Stomach smooth muscle (tissue), 2 donors: ENCODE measurements at regions not wholly inside any gene's neighbourhood (a gene's known extent, or its start where the extent isn't known, plus 50 kb on each side); places are given as distances from the start of the nearest gene placed in this dataset.
A peak's percentile ranks its signal among the peaks of the same experiment; 100 is the strongest.

ENCODE experiments used
- H3K27ac ChIP-seq: one replicate; pipeline ENCODE4 v1.7.0; 2013; ENCODE audit warnings: mild to moderate bottlenecking, low read length, inconsistent platforms
- H3K27me3 ChIP-seq, 2 donors: one replicate each; pipeline ENCODE4 v1.7.0; 2013; ENCODE audit warnings: low read length in 2 of 2; ENCODE audit not compliant: insufficient read depth in 2 of 2, control insufficient read depth in 1 of 2
- H3K36me3 ChIP-seq, 2 donors: one replicate each; pipeline ENCODE4 v1.7.0; 2013; ENCODE audit warnings: low read length in 2 of 2; ENCODE audit not compliant: control insufficient read depth in 2 of 2, insufficient read depth in 2 of 2
- H3K4me1 ChIP-seq: one replicate; pipeline ENCODE4 v1.7.0; 2013; ENCODE audit warnings: low read length; ENCODE audit not compliant: control insufficient read depth, insufficient read depth
- H3K4me3 ChIP-seq, 2 donors: one replicate each; pipeline ENCODE4 v1.7.0; 2013; ENCODE audit warnings: low read length in 2 of 2
- H3K9ac ChIP-seq, 2 donors: one replicate each; pipeline ENCODE4 v1.7.0; 2013; ENCODE audit warnings: low read length in 2 of 2, mild to moderate bottlenecking in 1 of 2
- H3K9me3 ChIP-seq, 2 donors: one replicate each; pipeline ENCODE4 v1.7.0; 2013; ENCODE audit warnings: low read length in 2 of 2; ENCODE audit not compliant: control insufficient read depth in 2 of 2
- donor health status: healthy.
- donor health status: Pancreatic carcinoma.

DNA sequence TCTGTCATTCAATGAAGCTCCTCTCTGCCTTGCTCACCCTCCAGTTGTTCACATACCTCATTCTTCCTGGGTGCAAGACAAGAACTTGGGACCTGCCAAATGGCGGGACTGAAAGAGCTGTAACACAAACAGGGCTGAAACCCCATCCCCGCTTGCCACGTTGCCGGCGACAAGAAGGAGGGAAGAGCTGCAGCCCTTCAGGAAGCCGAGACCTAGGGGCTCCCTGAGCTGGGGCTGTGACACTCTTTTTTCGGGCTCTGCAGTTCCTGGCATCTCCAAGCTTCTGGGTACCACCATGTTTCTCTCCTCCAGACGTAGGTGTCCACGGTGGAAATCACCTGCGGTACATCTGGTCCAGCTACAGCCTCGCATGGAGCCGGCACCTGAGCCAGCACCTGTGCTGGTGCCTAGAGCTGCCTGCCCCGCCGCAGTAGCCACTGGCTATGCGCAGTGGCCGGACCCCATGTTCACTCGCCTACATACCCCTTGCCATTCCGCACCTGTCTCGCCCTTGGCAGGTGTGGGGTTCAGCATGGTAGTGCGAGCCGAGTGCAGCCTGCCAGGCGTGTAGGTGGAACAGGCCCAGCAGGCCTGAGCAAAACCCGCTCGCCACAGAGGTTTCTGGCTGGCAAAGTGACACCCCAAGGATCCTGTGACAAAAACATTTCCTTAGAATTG, 367.0 kb upstream of the NEGR1 start:
- no peaks in the 10 kb centered on the region for H3K36me3 ChIP-seq
- no peaks in the 10 kb centered on the region for H3K4me1 ChIP-seq
- no peak overlapping the region for H3K27ac ChIP-seq
- H3K27me3 ChIP-seq: no peaks in the 10 kb centered on the region
- H3K9ac ChIP-seq: no peak overlapping the region
- H3K9me3 ChIP-seq: no peaks in the 10 kb centered on the region
- H3K4me3 ChIP-seq: no peak overlapping the region

DNA sequence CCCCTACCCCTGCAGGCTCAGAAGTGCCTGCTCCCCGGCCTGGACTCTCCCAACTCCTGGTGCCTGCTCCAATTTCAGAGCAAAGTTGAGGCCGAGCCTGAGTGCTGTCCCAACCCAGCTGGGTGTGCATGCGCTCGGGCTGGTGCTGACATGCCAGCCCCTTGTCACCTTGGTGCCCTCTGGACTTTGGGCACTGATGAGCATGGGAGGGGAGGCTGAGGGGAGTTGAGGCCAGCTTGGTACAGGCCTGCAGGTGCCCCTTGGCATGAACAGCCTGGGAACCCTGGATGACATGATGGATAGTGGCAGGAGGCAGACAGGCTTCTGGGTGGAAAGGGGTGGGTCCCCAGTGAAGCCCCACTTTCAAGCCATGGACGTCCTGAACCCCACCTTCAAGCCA, 366.1 kb upstream of the NEGR1 start:
- no peaks in the 10 kb centered on the region for H3K27me3 ChIP-seq

DNA sequence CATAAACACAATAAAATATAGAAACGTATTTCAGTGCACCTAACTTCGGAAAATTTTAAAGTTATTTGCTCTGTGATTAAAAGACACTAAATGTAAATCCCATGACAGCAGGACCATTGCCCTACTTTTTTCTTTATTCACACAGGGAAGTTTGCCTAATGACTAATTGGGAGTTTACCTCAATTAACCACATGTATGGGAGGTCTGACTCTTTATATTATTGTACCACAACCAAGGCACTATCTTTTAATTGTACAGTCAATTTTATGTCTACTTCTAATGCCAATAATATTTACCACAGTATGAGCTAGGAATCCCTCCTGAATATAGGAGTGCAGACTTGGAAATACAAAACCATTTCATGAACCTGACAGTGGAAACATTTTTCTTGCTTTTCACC, 360.8 kb upstream of the NEGR1 start:
- no peaks in the 10 kb centered on the region for H3K27me3 ChIP-seq
- H3K36me3 ChIP-seq: no peaks in the 10 kb centered on the region
- H3K9ac ChIP-seq: no peak overlapping the region
- H3K4me3 ChIP-seq: no peak overlapping the region
- no peaks in the 10 kb centered on the region for H3K9me3 ChIP-seq
- no peaks in the 10 kb centered on the region for H3K4me1 ChIP-seq
- H3K27ac ChIP-seq: no peak overlapping the region

More for the DNA sequence above, 366.1 kb upstream of the NEGR1 start:
- H3K27ac ChIP-seq: no peak overlapping the region
- no peak overlapping the region for H3K4me3 ChIP-seq
- no peaks in the 10 kb centered on the region for H3K36me3 ChIP-seq
- H3K9ac ChIP-seq: no peak overlapping the region
- no peaks in the 10 kb centered on the region for H3K4me1 ChIP-seq
- H3K9me3 ChIP-seq: no peaks in the 10 kb centered on the region

DNA sequence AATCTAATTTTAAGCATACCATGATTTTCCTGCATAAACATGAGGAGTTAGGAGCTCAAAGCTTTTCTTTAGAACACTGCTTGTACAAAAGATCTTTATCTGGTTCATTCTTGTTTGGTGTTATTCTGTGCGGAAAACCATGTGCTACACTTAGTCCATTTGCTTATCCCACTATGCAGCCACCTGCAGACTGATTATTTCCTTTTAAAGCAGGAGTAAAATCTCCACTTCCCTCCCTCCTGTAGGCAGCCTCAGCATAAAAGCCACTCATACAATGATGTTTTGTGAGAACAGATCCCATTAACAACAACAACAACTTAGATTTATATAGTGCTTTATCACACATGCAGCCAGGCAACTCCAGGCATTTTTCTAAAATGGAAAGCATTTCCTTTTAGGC, 355.3 kb upstream of the NEGR1 start:
- Histone ChIP-seq H3K36me3 (no peaks in the 10 kb centered on the region), H3K9ac (no peak overlapping the region), H3K27ac (no peak overlapping the region), H3K4me1 (no peaks in the 10 kb centered on the region), H3K4me3 (no peak overlapping the region), H3K9me3 (no peaks in the 10 kb centered on the region), H3K27me3 (no peaks in the 10 kb centered on the region)

DNA sequence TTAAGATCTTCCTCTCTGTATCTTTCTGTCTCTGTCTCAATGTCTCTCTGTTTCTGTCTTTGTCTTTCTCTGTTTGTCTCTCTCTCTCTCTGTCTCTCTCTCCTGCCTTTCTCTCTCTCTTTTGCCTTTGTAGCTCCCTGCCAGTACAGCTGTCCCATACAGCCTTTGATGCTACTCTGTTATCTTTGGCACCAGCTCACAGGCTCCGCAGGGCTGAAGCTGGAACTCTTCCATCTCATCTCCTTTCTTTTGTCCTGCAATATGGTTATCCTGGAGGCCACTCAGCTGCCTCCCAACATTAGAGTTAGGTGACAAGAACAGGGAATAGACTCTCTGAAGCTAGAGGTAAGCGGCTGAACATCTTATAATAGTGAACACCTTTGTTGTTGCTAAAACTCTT, 354.3 kb upstream of the NEGR1 start:
- Histone ChIP-seq H3K4me3 (no peak overlapping the region), H3K36me3 (no peaks in the 10 kb centered on the region), H3K27ac (no peak overlapping the region), H3K27me3 (no peaks in the 10 kb centered on the region), H3K9ac (no peak overlapping the region), H3K4me1 (no peaks in the 10 kb centered on the region), H3K9me3 (no peaks in the 10 kb centered on the region)

DNA sequence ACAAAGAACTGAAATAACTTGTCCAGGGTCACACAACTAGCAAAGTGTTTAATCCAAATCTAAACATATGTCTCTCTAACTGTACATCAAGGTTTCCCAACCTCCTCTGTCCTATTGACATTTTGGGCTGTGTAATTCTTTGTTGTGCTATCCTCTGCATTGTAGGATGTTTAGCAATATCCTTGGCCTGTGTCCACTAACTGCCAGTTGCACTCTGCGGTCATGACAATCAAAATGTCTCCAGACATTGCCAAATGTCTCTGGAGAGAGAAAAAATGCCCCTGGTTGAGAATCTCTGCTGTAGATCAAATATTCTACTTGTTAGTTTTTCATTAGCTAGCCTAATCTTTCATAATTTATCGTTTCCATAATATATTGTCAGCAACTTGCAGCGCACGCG, 353.4 kb upstream of the NEGR1 start:
- Histone ChIP-seq H3K36me3 (no peaks in the 10 kb centered on the region), H3K9me3 (no peaks in the 10 kb centered on the region), H3K27me3 (no peaks in the 10 kb centered on the region), H3K9ac (no peak overlapping the region), H3K4me1 (no peaks in the 10 kb centered on the region), H3K4me3 (no peak overlapping the region), H3K27ac (no peak overlapping the region)

DNA sequence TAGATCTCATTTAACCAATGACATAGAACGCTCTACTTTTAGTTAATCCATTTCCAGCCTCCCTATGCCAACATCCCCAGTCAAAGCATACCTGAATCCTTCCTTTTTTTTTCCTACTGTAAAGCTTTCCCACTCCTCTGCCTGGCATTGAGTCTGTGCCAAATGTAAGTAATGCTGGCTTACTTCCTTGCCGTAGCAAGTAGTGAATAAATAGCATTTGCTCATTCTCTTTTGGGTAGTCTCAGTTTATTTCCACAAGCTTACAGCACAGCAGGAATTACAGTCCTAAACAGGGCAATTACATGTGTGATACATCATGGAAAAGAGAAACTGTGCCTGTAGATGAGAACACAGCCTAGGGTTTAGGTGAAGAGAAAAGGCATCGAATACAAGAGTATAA, 352.6 kb upstream of the NEGR1 start:
- Histone ChIP-seq H3K9ac (no peak overlapping the region), H3K4me3 (no peak overlapping the region), H3K27me3 (no peaks in the 10 kb centered on the region), H3K4me1 (no peaks in the 10 kb centered on the region), H3K27ac (no peak overlapping the region), H3K36me3 (no peaks in the 10 kb centered on the region), H3K9me3 (no peaks in the 10 kb centered on the region)

DNA sequence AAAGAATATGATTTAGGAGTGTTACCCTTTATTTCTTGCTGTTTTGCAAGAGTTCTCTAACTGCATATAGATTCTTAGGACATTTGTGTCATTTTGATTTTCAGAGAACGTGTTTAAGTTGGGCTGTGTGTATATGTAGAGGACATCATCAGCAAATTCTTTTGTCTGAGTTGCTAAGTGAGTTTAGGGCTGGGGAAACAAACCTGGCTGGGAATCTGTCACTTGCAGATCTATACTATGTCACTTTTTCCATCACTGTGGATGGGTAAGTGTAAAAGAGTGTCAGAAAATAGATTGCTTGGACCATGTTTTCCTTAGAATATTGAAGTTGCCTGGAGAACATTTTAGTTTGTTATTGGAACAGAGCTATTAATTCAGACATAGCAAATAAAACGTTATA, 349.1 kb upstream of the NEGR1 start:
- H3K9ac ChIP-seq: no peak overlapping the region
- no peak overlapping the region for H3K4me3 ChIP-seq
- H3K4me1 ChIP-seq: no peaks in the 10 kb centered on the region

DNA sequence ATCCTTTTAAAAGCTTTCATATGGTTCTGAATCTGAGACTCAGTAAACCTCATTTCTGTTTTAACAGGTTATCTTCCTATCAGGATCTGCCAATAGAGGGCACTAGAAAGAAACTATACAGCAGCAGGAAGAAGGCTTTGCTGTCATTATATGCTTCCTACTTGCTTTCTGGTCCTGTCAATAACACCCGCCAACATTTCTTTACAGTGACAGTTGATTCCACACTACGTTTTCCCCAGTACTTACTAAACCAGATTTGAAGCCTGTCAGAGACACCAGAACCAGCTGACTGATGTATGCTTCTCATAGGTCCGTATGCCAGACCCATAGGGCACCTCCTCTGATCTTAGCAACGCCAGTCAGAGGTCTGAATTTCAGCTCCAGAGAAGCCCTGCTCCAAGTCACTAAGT, 341.0 kb upstream of the NEGR1 start:
- Histone ChIP-seq H3K36me3 (no peaks in the 10 kb centered on the region), H3K4me3 (peak overlapping the region in 1 of 2 donors; percentile 48)

More for the DNA sequence above, 349.1 kb upstream of the NEGR1 start:
- Histone ChIP-seq H3K27me3 (no peaks in the 10 kb centered on the region), H3K27ac (no peak overlapping the region), H3K9me3 (no peaks in the 10 kb centered on the region), H3K36me3 (no peaks in the 10 kb centered on the region)

DNA sequence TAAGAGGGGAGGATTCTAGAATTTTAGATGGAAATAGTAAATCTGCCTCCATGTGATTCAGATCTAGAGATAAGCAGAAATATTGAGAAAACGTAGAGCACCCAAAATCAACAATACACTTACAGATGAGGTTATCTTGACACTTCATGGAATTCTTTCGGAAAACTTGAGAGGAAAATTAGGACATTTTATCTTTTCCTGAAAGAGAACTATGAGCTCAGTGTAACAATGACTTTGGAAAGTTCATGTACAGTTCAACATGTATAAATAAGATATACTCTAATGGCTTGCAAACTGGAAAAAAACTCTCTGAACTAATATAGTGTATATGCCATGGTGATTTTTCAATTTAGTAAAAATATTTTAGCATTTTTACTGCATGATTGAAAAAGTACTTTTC, 338.1 kb upstream of the NEGR1 start:
- H3K9ac ChIP-seq: no peak overlapping the region
- no peak overlapping the region for H3K27ac ChIP-seq
- no peaks in the 10 kb centered on the region for H3K4me1 ChIP-seq
- no peaks in the 10 kb centered on the region for H3K9me3 ChIP-seq
- H3K36me3 ChIP-seq: no peaks in the 10 kb centered on the region
- H3K4me3 ChIP-seq: no peak overlapping the region
- no peaks in the 10 kb centered on the region for H3K27me3 ChIP-seq

More for the DNA sequence above, 341.0 kb upstream of the NEGR1 start:
- Histone ChIP-seq H3K9ac (no peak overlapping the region), H3K27ac (no peak overlapping the region), H3K27me3 (no peaks in the 10 kb centered on the region), H3K9me3 (no peaks in the 10 kb centered on the region), H3K4me1 (no peaks in the 10 kb centered on the region)

DNA sequence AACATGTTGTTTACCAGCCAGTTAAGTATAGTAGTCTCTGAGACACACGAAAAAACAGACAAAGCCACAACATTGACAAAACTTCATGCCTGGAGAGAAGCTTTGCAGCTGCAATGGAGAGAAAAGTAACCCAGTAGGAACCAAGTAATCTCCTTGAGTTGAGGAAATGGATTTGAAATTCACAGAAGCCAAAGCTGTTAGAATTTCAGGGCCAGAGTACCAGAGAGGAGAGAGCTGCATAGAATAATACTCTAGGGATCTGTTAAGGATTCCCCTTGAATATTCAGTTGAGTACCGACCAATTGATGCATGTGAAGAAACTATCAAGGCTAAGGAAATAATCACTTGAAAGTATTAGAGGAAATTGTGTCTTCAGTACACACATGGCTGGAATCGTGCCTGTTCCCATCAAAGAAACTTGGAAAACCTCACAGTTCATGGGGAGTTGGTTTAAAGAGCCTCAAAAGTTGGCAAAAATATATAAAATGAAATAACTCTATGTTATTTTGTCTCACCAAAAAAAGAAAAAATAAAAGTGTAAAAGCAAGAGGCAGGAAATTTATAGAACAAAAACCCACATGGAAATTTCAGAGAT, 324.0 kb upstream of the NEGR1 start:
- no peak overlapping the region for H3K4me3 ChIP-seq

More for the DNA sequence above, 324.0 kb upstream of the NEGR1 start:
- H3K9me3 ChIP-seq: no peaks in the 10 kb centered on the region
- no peaks in the 10 kb centered on the region for H3K27me3 ChIP-seq
- no peak overlapping the region for H3K9ac ChIP-seq
- H3K4me1 ChIP-seq: no peaks in the 10 kb centered on the region
- no peak overlapping the region for H3K27ac ChIP-seq
- H3K36me3 ChIP-seq: no peaks in the 10 kb centered on the region
